Panc1 (cell line): ENCODE measurements at regions not wholly inside any gene's neighbourhood (a gene's known extent, or its start where the extent isn't known, plus 50 kb on each side); places are given as distances from the start of the nearest gene placed in this dataset.

Experiments
- CTCF ChIP-seq: fragments of 450-650 bp; IDR thresholded peaks from 2 replicates; pipeline ENCODE4 v1.5.1; 2017; ENCODE audit warnings: mild to moderate bottlenecking
- POLR2AphosphoS5 ChIP-seq: IDR thresholded peaks from 2 replicates; pipeline ENCODE4 v1.6.1; 2012; ENCODE audit warnings: mild to moderate bottlenecking, low read depth, low read length, moderate library complexity
- REST ChIP-seq, 2 experiments: IDR thresholded peaks; 2 replicates each; pipeline ENCODE4 v1.6.1; 2011 to 2012; ENCODE audit warnings: low read depth in 2 of 2, control low read depth in 1 of 2, low read length in 1 of 2, mild to moderate bottlenecking in 1 of 2, moderate library complexity in 1 of 2; ENCODE audit not compliant: insufficient read depth in 1 of 2
- SIN3A ChIP-seq: IDR thresholded peaks from 2 replicates; pipeline ENCODE4 v1.6.1; 2012; ENCODE audit warnings: low read depth, mild to moderate bottlenecking, low read length, moderate library complexity, borderline replicate concordance; ENCODE audit not compliant: insufficient read depth

GRCh38 chr11:109305009-109305408, 117.0 kb upstream of the C11orf87 start:
- TF ChIP-seq CTCF (no peak), POLR2AphosphoS5 (no peak), REST (IDR thresholded peaks at IDR 0.05; ENCODE audit: insufficient read depth in 1 of 2, low read depth in 2 of 2, low read length in 1 of 2) (no peak), SIN3A (no peak)
